Epithelial cell of proximal tubule (primary cell): ENCODE measurements at regions not wholly inside any gene's neighbourhood (a gene's known extent, or its start where the extent isn't known, plus 50 kb on each side); places are given as distances from the start of the nearest gene placed in this dataset.

Experiments used
- DNase-seq: peaks from one replicate; pipeline ENCODE4 v3.0.0-alpha.2; 2011; ENCODE audit warnings: low read depth
- H3K4me3 ChIP-seq: 2 replicates; pipeline ENCODE4 v1.5.1; 2011; ENCODE audit warnings: low read depth, mild to moderate bottlenecking, low read length
- TF ChIP-seq, protein P1 (sequence below): conservative IDR thresholded peaks from 2 replicates; pipeline ENCODE4 v1.5.1; 2012; ENCODE audit warnings: low read depth, mild to moderate bottlenecking, low read length

DNA sequence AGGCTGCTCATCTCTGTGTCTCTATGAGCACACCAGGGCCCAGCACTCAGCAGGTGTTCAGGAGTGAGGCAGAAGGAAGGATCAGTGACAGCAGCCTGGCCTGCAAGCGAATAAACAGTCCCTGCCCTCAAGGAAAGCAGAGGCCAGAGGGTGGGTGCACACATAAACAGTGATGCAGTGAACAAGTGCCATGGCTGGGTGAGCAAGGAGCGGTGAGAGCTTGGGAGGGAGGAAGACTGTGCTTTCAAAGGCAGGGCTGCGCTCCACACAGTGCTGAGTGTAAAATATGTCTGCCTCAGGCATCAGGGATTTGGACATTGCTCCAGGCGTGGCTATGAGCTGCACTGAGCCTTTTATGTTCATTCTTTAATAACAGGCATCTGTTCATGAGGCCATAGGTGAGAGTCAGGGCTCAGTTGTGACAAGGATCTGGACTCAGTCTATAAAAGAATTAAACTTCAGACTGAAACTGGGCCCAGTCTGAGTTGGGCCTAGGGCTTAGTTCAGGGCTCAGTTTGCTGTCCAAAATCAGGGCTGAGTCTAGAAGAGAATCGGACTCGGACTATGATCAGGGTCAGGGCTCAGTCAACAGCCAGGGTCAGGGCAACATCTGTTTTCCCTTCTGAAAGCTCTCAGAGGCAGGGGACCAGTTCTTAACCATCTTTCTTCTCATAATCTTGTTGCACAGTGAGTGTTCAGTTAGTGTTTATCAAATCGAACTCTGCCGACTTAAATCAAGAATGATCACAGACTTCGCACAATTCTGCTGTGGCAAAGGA is 213.7 kb downstream of the FOXD2 start:
- DNase-seq = peak; percentile 25

DNA sequence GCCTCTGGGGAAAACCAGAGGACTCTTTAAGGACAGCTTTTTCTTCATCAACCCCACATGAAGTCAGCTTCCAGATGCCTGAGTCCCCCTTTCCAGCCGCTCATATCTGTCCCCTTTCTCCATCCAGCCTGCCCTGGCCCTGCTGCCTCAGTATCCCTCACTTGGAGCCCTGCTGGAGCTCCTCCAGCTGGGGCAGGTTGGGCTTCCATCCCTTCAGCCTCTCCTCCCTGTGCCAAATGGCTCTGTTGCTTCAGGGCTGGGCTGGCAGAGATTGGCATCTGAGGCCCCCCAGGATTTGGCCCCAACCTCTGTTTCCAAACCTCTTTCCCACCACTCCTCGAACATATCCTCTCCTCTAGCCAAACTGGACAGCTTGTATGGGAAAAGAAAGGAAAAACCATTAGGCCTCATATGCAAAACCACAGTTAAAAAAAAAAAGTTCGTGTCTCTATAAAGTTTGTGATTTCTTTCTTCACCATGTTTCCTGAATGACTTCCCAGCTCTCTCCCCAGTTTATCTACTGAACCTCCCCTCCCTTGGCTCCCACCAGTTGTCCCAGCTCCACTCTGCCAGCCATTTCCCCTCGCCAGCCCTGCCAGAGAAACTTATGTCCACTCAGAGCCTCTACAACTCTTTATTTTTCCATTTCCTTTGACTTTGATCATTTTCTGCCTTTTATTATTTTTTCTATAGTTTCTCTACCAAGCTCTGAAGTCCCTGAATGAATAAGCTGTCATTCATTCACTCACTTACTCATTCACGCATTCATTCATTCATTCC is 217.9 kb downstream of the FOXD2 start:
- TF ChIP-seq, protein P1, sequence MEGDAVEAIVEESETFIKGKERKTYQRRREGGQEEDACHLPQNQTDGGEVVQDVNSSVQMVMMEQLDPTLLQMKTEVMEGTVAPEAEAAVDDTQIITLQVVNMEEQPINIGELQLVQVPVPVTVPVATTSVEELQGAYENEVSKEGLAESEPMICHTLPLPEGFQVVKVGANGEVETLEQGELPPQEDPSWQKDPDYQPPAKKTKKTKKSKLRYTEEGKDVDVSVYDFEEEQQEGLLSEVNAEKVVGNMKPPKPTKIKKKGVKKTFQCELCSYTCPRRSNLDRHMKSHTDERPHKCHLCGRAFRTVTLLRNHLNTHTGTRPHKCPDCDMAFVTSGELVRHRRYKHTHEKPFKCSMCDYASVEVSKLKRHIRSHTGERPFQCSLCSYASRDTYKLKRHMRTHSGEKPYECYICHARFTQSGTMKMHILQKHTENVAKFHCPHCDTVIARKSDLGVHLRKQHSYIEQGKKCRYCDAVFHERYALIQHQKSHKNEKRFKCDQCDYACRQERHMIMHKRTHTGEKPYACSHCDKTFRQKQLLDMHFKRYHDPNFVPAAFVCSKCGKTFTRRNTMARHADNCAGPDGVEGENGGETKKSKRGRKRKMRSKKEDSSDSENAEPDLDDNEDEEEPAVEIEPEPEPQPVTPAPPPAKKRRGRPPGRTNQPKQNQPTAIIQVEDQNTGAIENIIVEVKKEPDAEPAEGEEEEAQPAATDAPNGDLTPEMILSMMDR = no peak
- DNase-seq = no peak
- no peak overlapping the region for H3K4me3 ChIP-seq

More for the DNA sequence above, 213.7 kb downstream of the FOXD2 start:
- H3K4me3 ChIP-seq = no peak overlapping the region
- TF ChIP-seq, protein P1 = no peak

DNA sequence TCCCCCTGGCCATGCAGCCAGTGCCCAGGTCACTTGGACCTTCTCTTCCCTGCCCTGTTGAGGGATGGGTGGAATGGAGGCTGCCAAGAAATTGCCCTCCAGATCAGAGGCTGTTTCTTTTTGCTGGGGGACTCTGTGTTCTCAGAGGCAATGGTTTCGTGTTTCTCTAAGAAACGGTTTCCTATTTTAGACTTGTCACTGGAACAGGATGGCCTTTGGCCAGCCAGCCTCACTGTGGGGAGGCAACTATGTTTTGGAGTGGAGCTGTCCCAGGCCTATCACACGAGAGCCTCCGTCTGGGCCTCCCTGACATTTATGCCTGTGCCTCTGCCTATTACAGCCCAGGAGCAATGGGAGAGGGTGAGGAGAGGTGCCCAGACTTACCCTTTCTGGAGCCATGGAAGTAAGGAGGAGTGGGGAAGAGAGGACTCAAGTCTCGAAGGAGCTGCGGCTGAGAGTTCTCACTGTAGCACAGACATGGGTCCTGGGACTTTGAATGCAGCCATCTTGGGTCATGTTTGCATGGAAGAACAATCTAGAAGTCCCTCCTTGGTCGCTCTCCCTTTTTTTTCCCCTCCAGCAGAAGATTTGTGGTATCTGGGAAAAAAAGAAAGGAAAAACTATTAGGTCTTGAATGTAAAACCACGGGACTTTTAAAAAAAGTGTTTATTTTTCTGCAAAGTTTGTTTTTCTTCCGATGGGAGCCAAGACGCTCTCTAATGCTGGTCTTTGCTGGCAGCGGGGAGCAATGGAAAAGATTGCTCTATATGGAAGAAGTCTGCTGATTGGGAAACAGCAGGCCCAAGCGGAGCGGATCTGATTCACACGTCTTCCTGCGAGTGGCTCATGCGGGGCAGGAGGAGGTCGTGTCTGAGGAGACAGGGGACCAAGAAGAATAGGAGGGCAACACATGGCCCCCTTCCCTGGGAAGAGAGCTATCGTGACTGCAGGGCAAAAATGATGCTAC is 219.2 kb downstream of the FOXD2 start:
- no peak overlapping the region for H3K4me3 ChIP-seq
- DNase-seq = no peak

DNA sequence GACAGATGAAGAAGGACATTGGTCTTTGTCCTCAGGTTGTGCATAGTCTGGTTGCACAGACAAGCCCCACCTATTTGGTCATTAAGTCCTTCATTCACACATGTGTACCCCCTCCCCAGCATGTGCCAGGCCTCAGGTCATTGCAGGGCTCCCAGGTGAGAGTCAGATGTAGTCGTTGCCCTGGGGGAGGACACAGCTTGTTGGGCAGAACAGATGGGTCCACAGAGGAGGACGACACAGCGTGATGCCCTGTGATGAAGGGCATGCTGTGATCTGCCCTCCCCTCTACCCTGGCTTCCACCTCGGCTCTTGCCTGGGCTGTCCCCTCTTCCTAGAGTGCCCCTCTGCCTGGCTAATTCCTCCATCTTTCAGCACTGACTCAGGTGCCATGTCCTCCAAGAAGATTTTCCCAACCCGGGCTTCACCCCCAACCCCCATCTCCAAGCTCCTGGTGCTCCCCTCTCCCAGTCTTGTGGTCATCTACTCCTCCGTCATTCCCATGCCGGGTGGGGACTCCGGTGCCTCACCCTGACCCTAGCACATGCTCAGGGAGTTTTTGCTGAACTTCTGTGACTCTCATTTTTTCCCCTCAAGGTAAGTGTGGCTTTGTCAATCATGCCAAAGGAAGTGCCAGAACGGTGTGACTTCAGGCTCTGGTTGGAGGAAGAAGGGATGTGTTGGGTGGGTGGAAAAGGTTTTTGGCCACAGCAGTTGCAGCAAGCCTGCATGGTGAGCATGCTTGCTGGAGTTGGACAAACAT is 220.5 kb downstream of the FOXD2 start:
- H3K4me3 ChIP-seq = no peak overlapping the region
- TF ChIP-seq, protein P1 = no peak
- no peak for DNase-seq

More for the DNA sequence above, 219.2 kb downstream of the FOXD2 start:
- TF ChIP-seq, protein P1 = no peak

DNA sequence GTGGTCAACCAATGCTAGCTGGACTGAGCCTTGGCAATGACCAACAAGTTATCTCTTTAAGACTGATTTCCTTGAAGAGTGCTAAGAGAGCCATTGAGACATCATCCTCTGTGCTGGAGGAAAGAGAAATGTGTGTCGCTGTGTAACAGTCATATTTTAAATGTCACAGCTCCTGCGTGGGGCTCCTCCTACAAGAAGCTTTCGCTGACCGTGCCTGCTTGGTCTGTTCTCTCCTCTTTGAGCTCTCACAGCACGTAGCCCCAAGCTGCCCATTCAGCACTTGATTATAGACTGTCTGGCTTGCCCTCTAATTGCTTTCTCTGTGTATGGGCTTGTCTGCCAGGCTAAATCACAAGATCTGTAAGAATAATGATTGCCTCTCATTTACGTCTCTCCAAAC is 221.3 kb downstream of the FOXD2 start:
- no peak overlapping the region for H3K4me3 ChIP-seq
- DNase-seq = no peak
- TF ChIP-seq, protein P1 = no peak

DNA sequence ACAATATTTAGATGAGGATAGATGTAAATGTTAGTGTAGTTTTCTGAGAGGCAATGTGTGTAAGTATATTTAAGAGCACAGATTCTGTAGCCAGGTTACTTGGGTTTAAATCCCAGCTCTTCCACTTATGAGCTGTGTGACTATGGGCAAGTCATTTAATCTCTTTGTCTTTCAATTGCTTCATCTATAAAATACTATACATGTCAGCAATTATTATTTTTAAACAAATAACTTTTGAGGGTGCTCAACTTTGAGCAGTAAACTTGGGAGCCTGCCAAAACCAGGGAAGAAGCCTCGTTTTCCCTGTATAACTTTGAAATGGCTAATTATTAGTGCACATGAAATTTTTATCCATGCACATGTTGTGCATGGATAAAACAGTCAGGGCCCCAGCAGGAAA is 222.8 kb downstream of the FOXD2 start:
- no peak for DNase-seq
- TF ChIP-seq, protein P1 = no peak
- H3K4me3 ChIP-seq = no peak overlapping the region
